Smooth muscle cell (in vitro differentiated cells): ENCODE measurements at regions not wholly inside any gene's neighbourhood (a gene's known extent, or its start where the extent isn't known, plus 50 kb on each side); places are given as distances from the start of the nearest gene placed in this dataset.

Experiments
- DNase-seq: peaks from one replicate; lab custom pipeline; 2025; ENCODE audit not compliant: unreplicated experiment; lab: John Stamatoyannopoulos, UW
- H2AFZ ChIP-seq: fragments of 200-600 bp; sonication (generic); 2 replicates; pipeline ENCODE4 v1.6.0; 2016; ENCODE audit warnings: antibody characterized with exemption, low read depth, mild to moderate bottlenecking
- H3F3A ChIP-seq: fragments of 200-600 bp; sonication (generic); 2 replicates; pipeline ENCODE4 v1.6.0; 2017; ENCODE audit warnings: antibody characterized with exemption, low read depth
- H3K27ac ChIP-seq: fragments of 200-600 bp; sonication (generic); 2 replicates; pipeline ENCODE4 v1.5.1; 2016; ENCODE audit warnings: low read depth, mild to moderate bottlenecking
- H3K27me3 ChIP-seq: fragments of 200-600 bp; sonication (generic); 2 replicates; pipeline ENCODE4 v1.6.1; 2016; ENCODE audit warnings: low read depth, mild to moderate bottlenecking
- H3K36me3 ChIP-seq: fragments of 200-600 bp; sonication (generic); 2 replicates; pipeline ENCODE4 v1.5.1; 2016; ENCODE audit warnings: low read depth
- H3K4me1 ChIP-seq: fragments of 200-600 bp; sonication (generic); 2 replicates; pipeline ENCODE4 v1.5.1; 2016; ENCODE audit warnings: low read depth
- H3K4me2 ChIP-seq: fragments of 200-600 bp; sonication (generic); 2 replicates; pipeline ENCODE4 v1.6.0; 2016; ENCODE audit warnings: mild to moderate bottlenecking
- H3K4me3 ChIP-seq: fragments of 200-600 bp; sonication (generic); 2 replicates; pipeline ENCODE4 v1.5.1; 2016; ENCODE audit warnings: mild to moderate bottlenecking
- H3K79me2 ChIP-seq: fragments of 200-600 bp; sonication (generic); 2 replicates; pipeline ENCODE4 v1.6.0; 2016; ENCODE audit warnings: low read depth, mild to moderate bottlenecking
- H3K9ac ChIP-seq: fragments of 200-600 bp; sonication (generic); 2 replicates; pipeline ENCODE4 v1.6.0; 2016; ENCODE audit warnings: low read depth
- H3K9me3 ChIP-seq: fragments of 200-600 bp; sonication (generic); replicated peaks from 2 replicates; pipeline ENCODE4 v1.5.1; 2016; ENCODE audit warnings: low read depth
- H4K20me1 ChIP-seq: fragments of 200-600 bp; sonication (generic); 2 replicates; pipeline ENCODE4 v1.6.0; 2016; ENCODE audit warnings: low read depth
- CTCF ChIP-seq: fragments of 200-600 bp; sonication (generic); IDR thresholded peaks from 2 replicates; pipeline ENCODE4 v1.5.1; 2017; ENCODE audit warnings: borderline replicate concordance, mild to moderate bottlenecking, antibody characterized with exemption; ENCODE audit not compliant: insufficient read depth, poor library complexity, severe bottlenecking
- WGBS: methylation state at CpG from one replicate; pipeline ENCODE4 v1.1.7; 2016; ENCODE audit warnings: low lambda C conversion rate; 5-methylcytosine and 5-hydroxymethylcytosine counted together

- H3K36me3 ChIP-seq = no peaks in the 10 kb centered on the region
These were observed 377.4 kb downstream of the ETNK1 start for GRCh38 chr12:23002381-23002780.

GRCh38 chr12:23004473-23005020 is 379.6 kb downstream of the ETNK1 start:
- H3K27me3 ChIP-seq = no peaks in the 10 kb centered on the region
- H3K36me3 ChIP-seq = no peaks in the 10 kb centered on the region
- DNase-seq = no peak
- no peak overlapping the region for H3K4me3 ChIP-seq
- peaks cover 10% of the 10 kb centered on the region for H3K4me1 ChIP-seq
- no peak overlapping the region for H3K4me2 ChIP-seq
- no peak overlapping the region for H3K27ac ChIP-seq
- TF ChIP-seq CTCF = no peak
- H3K9me3 ChIP-seq = no peaks in the 10 kb centered on the region
- no peak overlapping the region for H2AFZ ChIP-seq
- H3K9ac ChIP-seq = no peak overlapping the region
- whole genome bisulfite sequencing = 93% methylated on average over 4 of the region's 4 CpGs
- no peaks in the 10 kb centered on the region for H3F3A ChIP-seq
- no peaks in the 10 kb centered on the region for H3K79me2 ChIP-seq
- no peaks in the 10 kb centered on the region for H4K20me1 ChIP-seq

More at GRCh38 chr12:23002381-23002780, 377.4 kb downstream of the ETNK1 start:
- H3K4me1 ChIP-seq = peaks cover 10% of the 10 kb centered on the region
- no peaks in the 10 kb centered on the region for H3K9me3 ChIP-seq
- no peak overlapping the region for H3K9ac ChIP-seq
- H2AFZ ChIP-seq = no peak overlapping the region
- 82% methylated on average over 7 of the region's 7 CpGs for WGBS
- H3K79me2 ChIP-seq = no peaks in the 10 kb centered on the region
- no peaks in the 10 kb centered on the region for H3K27me3 ChIP-seq
- no peaks in the 10 kb centered on the region for H3F3A ChIP-seq
- no peak overlapping the region for H3K4me2 ChIP-seq
- no peak overlapping the region for H3K27ac ChIP-seq
- no peaks in the 10 kb centered on the region for H4K20me1 ChIP-seq
- no peak for TF ChIP-seq CTCF
- no peak for DNase-seq
- no peak overlapping the region for H3K4me3 ChIP-seq

GRCh38 chr12:23005387-23005786 is 380.4 kb downstream of the ETNK1 start:
- TF ChIP-seq CTCF = no peak
- Histone ChIP-seq H3K4me3 (no peak overlapping the region), H3K4me1 (peaks cover 10% of the 10 kb centered on the region), H3K79me2 (no peaks in the 10 kb centered on the region), H3K36me3 (no peaks in the 10 kb centered on the region), H2AFZ (no peak overlapping the region), H3K9ac (no peak overlapping the region), H3K9me3 (no peaks in the 10 kb centered on the region), H3F3A (no peaks in the 10 kb centered on the region), H3K27ac (no peak overlapping the region), H3K4me2 (no peak overlapping the region), H4K20me1 (no peaks in the 10 kb centered on the region), H3K27me3 (no peaks in the 10 kb centered on the region)
- no peak for DNase-seq
- 90% methylated on average over 2 of the region's 2 CpGs for WGBS

- DNase-seq = no peak
- WGBS = 82% methylated on average over 2 of the region's 2 CpGs
- Histone ChIP-seq H3K27ac (no peak overlapping the region), H3K4me2 (no peak overlapping the region), H3K79me2 (no peaks in the 10 kb centered on the region), H3K27me3 (no peaks in the 10 kb centered on the region), H3F3A (no peaks in the 10 kb centered on the region), H3K4me1 (peaks cover 10% of the 10 kb centered on the region), H3K36me3 (no peaks in the 10 kb centered on the region), H3K9ac (no peak overlapping the region), H3K9me3 (no peaks in the 10 kb centered on the region), H3K4me3 (no peak overlapping the region), H4K20me1 (no peaks in the 10 kb centered on the region), H2AFZ (no peak overlapping the region)
- no peak for TF ChIP-seq CTCF
These were observed 381.4 kb downstream of the ETNK1 start for GRCh38 chr12:23006413-23006812.
